GM12892 (cell line): ENCODE measurements at regions not wholly inside any gene's neighbourhood (a gene's known extent, or its start where the extent isn't known, plus 50 kb on each side); places are given as distances from the start of the nearest gene placed in this dataset.

Source experiments
- POLR2A ChIP-seq: IDR thresholded peaks from 2 replicates; pipeline ENCODE4 v1.6.1; 2011; ENCODE audit warnings: low read depth, low read length, control low read depth
- POLR2AphosphoS5 ChIP-seq: IDR thresholded peaks from 2 replicates; pipeline ENCODE4 v1.6.1; 2011; ENCODE audit warnings: low read depth, low read length, control low read depth

- TF ChIP-seq POLR2AphosphoS5 (no peak), POLR2A (no peak)
Measured at GRCh38 chr18:1037776-1038175, 133.1 kb downstream of the ADCYAP1 start.
